GM21717 (cell line): ENCODE measurements at regions not wholly inside any gene's neighbourhood (a gene's known extent, or its start where the extent isn't known, plus 50 kb on each side); places are given as distances from the start of the nearest gene placed in this dataset.
"Not testable (repeated sequence)": the region's sequence is repeated elsewhere in the genome, so short reads cannot be mapped to it uniquely, and the experiment has no call there.

Source experiments
- ATAC-seq: cut with Tn5 transposase; IDR thresholded peaks from one replicate; pipeline ENCODE4 v1.9.1; 2021; ENCODE audit warnings: mild to moderate bottlenecking, moderate library complexity; ENCODE audit not compliant: unreplicated experiment

GRCh38 chr12:29899212-29899931 is 115.6 kb upstream of the TMTC1 start:
- no peak for ATAC-seq

GRCh38 chr12:29895966-29896365 is 112.2 kb upstream of the TMTC1 start:
- no peak for ATAC-seq

- ATAC-seq: no peak
Measured at GRCh38 chr12:29893002-29893401, 109.3 kb upstream of the TMTC1 start.

GRCh38 chr12:29891792-29892191 is 108.0 kb upstream of the TMTC1 start:
- ATAC-seq: no peak

- ATAC-seq: no peak
Measured at GRCh38 chr12:29889737-29890136, 106.0 kb upstream of the TMTC1 start.

DNA sequence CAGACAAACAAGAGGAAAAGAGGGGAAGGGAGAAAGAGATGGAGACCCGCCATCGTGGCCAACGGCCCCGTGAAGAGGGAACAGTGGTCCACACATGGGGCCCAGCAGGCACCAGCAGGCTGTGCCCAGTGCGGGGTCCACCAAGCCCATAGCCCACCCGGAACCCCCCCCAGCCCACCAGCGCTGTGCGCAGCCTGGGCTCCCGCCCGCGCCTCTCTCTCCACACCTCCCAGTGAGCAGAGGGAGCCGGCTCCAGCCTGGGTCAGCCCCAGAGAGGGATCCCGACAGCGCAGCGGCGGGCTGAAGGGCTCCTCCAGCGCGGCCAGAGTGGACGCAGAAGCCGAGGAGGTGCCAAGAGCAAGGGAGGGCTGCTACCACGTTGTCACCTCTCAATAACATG is 105.0 kb upstream of the TMTC1 start:
- ATAC-seq: no peak

DNA sequence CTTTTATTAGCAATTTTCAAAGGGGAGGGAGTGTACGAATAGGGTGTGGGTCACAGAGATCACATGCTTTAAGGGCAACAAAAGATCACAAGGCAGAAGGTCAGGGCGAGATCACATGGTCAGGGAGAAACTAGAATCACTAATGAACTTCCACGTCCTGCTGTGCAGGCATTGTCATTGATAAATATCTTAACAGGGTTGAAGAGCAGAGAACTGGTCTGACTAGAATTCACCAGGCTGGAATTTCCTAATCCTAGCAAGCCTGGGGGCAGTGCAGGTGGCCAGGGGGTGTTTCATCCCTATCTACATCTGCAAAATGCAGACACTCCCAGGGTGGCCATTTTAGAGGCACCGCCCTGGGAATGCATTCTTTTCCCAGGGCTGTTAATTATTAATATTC is 101.2 kb upstream of the TMTC1 start:
- not testable (repeated sequence) for ATAC-seq

GRCh38 chr12:29883941-29884554 is 100.3 kb upstream of the TMTC1 start:
- ATAC-seq: no peak

DNA sequence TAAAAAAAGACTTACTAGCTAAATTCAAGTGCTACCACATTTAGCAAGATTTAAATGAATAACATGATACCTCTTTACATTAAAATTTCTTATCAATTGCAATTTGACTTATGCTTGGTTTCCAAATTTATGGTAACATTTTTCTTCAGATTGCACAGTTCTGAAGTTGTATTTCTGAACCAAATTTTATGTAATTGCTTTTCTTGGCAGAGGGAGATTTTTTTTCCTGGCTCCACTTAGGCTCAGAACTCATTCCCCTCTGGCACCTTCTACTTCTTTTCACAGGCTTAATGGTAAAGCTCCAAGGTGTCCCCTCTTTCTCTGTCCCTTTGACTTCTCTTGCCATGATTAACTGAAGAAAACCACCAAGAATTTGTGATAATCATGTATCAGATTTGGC is 99.8 kb upstream of the TMTC1 start:
- ATAC-seq: no peak

GRCh38 chr12:29882846-29883245 is 99.1 kb upstream of the TMTC1 start:
- no peak for ATAC-seq

DNA sequence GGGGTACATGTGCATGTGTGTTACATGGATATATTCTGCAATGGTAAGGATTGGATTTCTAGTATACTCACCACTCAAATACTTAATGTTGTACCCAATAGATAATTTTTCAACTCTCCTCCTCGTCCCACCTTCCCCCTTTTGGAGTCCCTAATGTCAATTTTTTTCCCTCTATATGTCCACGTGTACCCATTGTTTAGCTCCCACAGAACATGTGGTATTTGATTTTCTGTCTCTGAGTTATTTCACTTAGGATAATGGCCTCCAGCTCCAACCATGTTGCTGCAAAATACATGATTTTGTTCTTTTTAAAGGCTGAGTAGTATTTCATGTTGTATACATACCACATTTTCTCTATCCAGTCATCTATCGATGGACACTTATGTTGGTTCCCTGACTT is 97.2 kb upstream of the TMTC1 start:
- no peak for ATAC-seq

DNA sequence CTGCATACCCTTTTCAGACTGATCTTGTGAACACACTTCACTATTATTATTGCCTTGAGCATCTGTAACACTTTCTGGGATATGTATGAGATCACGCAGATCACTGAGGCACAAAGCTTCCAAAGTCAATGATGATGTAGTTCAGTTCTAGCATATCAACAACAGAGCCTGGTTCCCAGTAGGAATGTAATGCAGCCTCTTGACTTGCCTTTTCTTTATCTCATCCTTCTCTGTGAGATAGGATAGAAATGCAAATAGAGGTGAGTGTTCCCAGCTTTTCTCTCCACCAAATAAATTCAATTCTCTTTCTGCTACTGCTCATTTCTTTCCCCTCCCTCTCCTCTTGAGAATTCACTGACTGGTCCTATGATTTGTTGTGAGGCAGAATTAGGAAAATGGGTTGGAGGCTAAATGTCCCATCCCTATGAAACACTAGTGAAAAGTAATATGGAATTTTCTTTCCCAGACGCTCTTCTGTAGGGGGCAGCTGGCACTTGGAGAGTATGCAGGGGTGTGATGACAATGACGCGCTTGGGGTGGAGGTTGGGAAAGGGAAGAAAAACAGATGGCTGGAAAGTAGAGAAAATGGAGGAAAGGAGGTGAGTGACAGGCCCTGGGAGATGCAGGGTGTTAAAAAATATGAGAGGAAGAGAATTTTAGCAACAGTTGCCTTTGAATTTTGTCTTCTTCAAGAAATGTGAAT is 96.0 kb upstream of the TMTC1 start:
- no peak for ATAC-seq

GRCh38 chr12:29869946-29870345 is 86.2 kb upstream of the TMTC1 start:
- ATAC-seq: no peak

DNA sequence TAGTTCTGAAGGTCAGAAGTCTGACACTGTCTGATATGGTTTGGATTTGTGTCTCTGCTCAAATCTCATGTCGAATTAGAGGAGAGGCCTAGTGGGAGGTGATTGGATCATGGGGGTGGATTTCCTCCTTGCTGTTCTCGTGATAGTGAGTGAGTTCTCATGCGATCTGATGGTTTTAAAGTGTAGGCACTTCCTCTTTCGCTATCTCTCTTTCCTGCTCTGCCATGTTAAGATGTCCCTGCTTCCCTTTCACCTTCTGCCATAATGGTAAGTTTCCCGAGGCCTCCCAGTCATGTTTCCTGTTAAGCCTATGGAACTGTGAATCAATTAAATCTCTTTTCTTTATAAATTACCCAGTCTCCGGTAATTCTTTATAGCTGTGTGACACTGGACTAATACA is 84.1 kb upstream of the TMTC1 start:
- ATAC-seq: no peak

DNA sequence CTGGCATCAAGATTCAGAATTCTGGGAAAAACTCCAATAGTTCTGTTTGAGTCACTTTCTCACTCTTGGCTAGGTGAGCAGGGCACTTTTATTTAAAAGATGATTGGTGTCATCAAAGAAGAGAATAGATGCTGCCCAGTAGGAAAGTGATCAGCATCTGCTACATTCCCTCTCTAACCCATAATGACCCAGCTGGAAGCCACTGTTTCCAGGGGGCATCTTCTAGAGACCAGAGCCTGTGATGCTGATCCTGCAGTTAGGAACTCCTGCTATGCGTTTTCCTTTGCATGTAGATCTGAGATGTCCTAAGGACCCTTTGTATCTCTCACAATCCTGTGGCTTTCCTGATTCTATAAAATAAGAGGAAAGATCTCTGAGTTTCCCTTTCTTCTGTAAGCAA is 79.9 kb upstream of the TMTC1 start:
- ATAC-seq: no peak

GRCh38 chr12:29858270-29858786 is 74.6 kb upstream of the TMTC1 start:
- ATAC-seq: no peak

- no peak for ATAC-seq
Measured at GRCh38 chr12:29847246-29847645, 63.5 kb upstream of the TMTC1 start.

DNA sequence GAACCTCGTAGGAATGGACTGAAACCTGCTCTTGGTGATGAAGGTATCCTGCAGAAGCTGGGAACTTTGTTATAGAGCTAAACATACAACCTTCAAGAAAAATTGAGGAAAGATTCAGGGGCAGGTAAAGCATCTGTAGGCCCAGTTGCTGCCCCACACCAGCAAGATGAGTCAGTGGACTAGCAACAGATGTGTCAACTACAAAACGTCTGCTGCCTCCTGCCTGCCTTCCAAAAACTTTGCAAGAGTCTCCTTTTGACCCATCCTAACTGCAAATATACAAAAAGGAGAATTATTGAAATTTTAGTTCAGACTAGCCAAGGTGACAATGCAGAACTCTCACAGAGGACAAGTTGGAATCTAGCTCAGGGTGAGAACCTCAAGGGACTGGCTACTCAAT is 60.9 kb upstream of the TMTC1 start:
- ATAC-seq: no peak

DNA sequence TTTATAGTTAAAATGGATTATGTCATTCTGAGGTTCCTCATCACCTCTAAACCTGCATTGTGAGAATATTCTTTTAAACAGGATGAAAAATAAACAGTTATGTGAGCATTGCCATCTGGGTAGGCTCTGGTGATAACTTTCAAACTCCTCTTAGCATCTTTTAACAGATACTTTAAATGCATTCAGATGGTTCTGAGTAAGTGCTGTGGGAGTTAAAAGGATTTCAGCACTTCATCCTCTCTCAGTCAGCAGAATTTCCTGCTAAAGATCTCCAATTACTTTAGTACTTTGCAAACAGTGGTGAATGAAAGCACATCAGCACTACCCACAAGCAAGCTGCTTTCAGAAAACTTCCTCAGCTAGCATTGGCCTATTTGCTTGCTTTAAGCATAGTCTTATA is 59.3 kb upstream of the TMTC1 start:
- no peak for ATAC-seq

- no peak for ATAC-seq
Measured at GRCh38 chr12:29838768-29839167, 55.0 kb upstream of the TMTC1 start.
